MM.1S (cell line): ENCODE measurements at regions not wholly inside any gene's neighbourhood (a gene's known extent, or its start where the extent isn't known, plus 50 kb on each side); places are given as distances from the start of the nearest gene placed in this dataset.

ENCODE experiments used
- EZH2 ChIP-seq: fragments of 300-600 bp; sonication (generic); optimal IDR thresholded peaks from 2 replicates; pipeline ENCODE3; 2017; ENCODE audit warnings: low read depth, mild to moderate bottlenecking, antibody characterized with exemption, low read length, mixed read lengths
- EZH2phosphoT487 ChIP-seq: fragments of 300-600 bp; sonication (generic); IDR thresholded peaks from 2 replicates; pipeline ENCODE4 v1.6.1; 2018; ENCODE audit warnings: antibody characterized with exemption, low read length
- TF ChIP-seq, protein P1 (sequence below): fragments of 300-600 bp; sonication (generic); IDR thresholded peaks from 2 replicates; pipeline ENCODE4 v1.5.1; 2016; ENCODE audit warnings: antibody characterized with exemption, low read length, mixed read lengths

GRCh38 chr18:44039216-44039615, 641.5 kb upstream of the SETBP1 start:
- TF ChIP-seq, protein P1, sequence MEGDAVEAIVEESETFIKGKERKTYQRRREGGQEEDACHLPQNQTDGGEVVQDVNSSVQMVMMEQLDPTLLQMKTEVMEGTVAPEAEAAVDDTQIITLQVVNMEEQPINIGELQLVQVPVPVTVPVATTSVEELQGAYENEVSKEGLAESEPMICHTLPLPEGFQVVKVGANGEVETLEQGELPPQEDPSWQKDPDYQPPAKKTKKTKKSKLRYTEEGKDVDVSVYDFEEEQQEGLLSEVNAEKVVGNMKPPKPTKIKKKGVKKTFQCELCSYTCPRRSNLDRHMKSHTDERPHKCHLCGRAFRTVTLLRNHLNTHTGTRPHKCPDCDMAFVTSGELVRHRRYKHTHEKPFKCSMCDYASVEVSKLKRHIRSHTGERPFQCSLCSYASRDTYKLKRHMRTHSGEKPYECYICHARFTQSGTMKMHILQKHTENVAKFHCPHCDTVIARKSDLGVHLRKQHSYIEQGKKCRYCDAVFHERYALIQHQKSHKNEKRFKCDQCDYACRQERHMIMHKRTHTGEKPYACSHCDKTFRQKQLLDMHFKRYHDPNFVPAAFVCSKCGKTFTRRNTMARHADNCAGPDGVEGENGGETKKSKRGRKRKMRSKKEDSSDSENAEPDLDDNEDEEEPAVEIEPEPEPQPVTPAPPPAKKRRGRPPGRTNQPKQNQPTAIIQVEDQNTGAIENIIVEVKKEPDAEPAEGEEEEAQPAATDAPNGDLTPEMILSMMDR: no peak
- TF ChIP-seq EZH2 (no peak), EZH2phosphoT487 (no peak)
